NT2/D1 (cell line): ENCODE measurements at regions not wholly inside any gene's neighbourhood (a gene's known extent, or its start where the extent isn't known, plus 50 kb on each side); places are given as distances from the start of the nearest gene placed in this dataset.

ENCODE experiments used
- SUZ12 ChIP-seq: IDR thresholded peaks from 2 replicates; pipeline ENCODE4 v1.6.1; 2011; ENCODE audit not compliant: insufficient read length, insufficient read depth; ENCODE audit errors: extremely low read depth
- YY1 ChIP-seq: IDR thresholded peaks from 2 replicates; pipeline ENCODE4 v1.6.1; 2011; ENCODE audit not compliant: insufficient read length, insufficient read depth
- ZNF274 ChIP-seq: IDR thresholded peaks from 2 replicates; pipeline ENCODE4 v1.6.1; 2011; ENCODE audit warnings: mild to moderate bottlenecking, low read depth, low read length

GRCh38 chr10:52956461-52956860 lies 183.9 kb upstream of the MBL2 start:
- TF ChIP-seq YY1 (no peak), SUZ12 (no peak), ZNF274 (no peak)
